Lower leg skin (tissue), 4 donors: ENCODE measurements at regions not wholly inside any gene's neighbourhood (a gene's known extent, or its start where the extent isn't known, plus 50 kb on each side); places are given as distances from the start of the nearest gene placed in this dataset.

Experiments used
- DNase-seq, 2 donors: peaks; one replicate each; pipeline ENCODE4 v3.0.0-alpha.2; 2019; ENCODE audit warnings: low spot score in 2 of 2
- H3K4me3 ChIP-seq: fragments of 200-600 bp; sonication (generic); 2 replicates; pipeline ENCODE4 v1.5.1; 2017; ENCODE audit warnings: mild to moderate bottlenecking, low read depth; ENCODE audit not compliant: poor library complexity, severe bottlenecking
- POLR2A ChIP-seq, 2 donors: fragments of 450-650 bp; IDR thresholded peaks; one replicate each; pipeline ENCODE4 v1.6.1; 2016 to 2017; ENCODE audit warnings: antibody characterized with exemption in 2 of 2, mild to moderate bottlenecking in 1 of 2, moderate library complexity in 1 of 2
- WGBS, 2 donors: methylation state at CpG; one replicate each; pipeline ENCODE4 v1.1.5; 2018; 5-methylcytosine and 5-hydroxymethylcytosine counted together
- intact Hi-C: fragments of 100-400 bp; cut with DNase I; formaldehyde crosslinking; loops from one replicate; pipeline ENCODE4 v1.15.0; 2023; ENCODE audit warnings: low total_unique reads
- TF ChIP-seq, protein P1 (sequence below), 3 donors: fragments of 450-650 bp; IDR thresholded peaks; one replicate each; pipeline ENCODE4 v1.5.1; 2016; ENCODE audit warnings: antibody characterized with exemption in 3 of 3, mild to moderate bottlenecking in 3 of 3, moderate library complexity in 2 of 3

DNA sequence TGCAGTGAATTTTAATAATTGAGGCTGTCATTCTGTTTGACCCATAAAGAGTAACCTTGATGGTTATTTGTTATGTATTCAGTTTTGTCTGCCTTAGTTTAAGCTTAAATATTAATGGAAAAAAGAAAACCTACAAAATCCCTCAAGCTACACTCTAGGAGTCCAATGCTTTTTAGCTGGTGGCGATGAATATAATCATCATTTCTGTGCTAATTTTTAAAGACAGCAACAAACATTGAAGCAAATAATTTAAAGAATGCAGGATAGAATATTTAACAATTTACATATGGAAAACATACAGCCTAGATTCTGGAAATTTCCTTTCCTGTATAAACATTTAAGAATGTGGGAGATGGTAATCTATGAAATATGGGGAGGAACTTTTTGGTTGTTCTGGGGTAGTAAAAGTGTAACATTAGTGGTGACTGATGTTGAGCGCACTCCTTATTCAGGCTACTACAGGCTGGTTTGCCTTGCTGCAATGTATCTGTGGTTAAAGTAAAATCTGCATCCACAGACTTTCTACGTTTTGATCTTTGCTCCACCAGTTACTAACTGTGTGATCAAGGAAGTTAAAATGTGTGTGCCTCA lies 287.9 kb upstream of the DEFB112 start:
- intact Hi-C loops: no loop called here
- no peak for TF ChIP-seq POLR2A (IDR thresholded peaks at IDR 0.05)
- TF ChIP-seq, protein P1, sequence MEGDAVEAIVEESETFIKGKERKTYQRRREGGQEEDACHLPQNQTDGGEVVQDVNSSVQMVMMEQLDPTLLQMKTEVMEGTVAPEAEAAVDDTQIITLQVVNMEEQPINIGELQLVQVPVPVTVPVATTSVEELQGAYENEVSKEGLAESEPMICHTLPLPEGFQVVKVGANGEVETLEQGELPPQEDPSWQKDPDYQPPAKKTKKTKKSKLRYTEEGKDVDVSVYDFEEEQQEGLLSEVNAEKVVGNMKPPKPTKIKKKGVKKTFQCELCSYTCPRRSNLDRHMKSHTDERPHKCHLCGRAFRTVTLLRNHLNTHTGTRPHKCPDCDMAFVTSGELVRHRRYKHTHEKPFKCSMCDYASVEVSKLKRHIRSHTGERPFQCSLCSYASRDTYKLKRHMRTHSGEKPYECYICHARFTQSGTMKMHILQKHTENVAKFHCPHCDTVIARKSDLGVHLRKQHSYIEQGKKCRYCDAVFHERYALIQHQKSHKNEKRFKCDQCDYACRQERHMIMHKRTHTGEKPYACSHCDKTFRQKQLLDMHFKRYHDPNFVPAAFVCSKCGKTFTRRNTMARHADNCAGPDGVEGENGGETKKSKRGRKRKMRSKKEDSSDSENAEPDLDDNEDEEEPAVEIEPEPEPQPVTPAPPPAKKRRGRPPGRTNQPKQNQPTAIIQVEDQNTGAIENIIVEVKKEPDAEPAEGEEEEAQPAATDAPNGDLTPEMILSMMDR (IDR thresholded peaks at IDR 0.05): no peak
- 72 to 79% methylated on average over 3 of the region's 3 CpGs for WGBS, 2 donors

DNA sequence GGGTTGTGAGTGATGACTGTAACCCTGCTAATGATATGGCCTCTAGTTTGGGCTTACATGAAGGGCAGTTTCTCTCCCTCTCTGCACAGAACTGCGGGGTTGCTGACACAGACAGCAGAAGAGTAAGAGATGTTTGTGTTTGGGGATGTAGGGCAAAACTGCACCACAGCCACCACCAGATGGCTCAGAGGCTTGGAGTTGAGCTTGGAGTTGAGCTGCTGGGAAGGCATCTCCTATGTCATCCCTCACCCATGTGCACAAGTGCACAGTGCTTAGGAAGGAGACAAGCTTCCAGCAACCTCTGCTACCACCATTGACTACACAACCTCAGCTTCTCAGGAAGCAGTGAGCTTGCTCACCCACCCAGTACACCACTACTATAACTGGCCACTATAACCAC lies 303.9 kb upstream of the DEFB112 start:
- intact Hi-C loops: loop anchor here (2.0 kb wide), 1 partner anchor 25 kb away; no protein-coding TSS in a partner anchor
- WGBS, 2 donors: 87 to 100% methylated on average over 1 of the region's 1 CpG
- DNase-seq: no peak

More for the DNA sequence above, 287.9 kb upstream of the DEFB112 start:
- no peak for DNase-seq
- H3K4me3 ChIP-seq: no peak overlapping the region

DNA sequence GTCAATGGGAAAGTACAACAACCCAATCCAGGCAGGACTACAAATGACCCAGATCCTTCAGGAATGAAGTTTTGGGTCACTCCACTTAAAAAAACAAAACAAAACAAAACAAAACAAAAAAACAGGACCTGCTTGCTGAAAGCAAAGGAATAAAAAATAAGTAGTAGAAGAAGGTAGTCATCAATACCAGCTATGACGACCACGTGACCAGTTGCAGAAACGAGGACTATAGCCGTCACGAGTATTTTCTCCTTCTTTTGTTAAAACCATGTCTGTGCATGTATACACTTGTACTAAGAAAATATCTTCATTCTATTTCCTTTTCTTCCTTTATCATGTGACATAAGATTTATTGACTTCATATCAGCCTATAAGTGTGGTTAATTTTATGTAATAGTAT lies 308.4 kb upstream of the DEFB112 start:
- no peak overlapping the region for H3K4me3 ChIP-seq
- DNase-seq: no peak
- WGBS, 2 donors: 91 to 92% methylated on average over 5 of the region's 5 CpGs
- intact Hi-C loops: no loop called here
- TF ChIP-seq, protein P1 (IDR thresholded peaks at IDR 0.05): no peak
- no peak for TF ChIP-seq POLR2A (IDR thresholded peaks at IDR 0.05)

More for the DNA sequence above, 303.9 kb upstream of the DEFB112 start:
- H3K4me3 ChIP-seq: no peak overlapping the region
- TF ChIP-seq, protein P1 (IDR thresholded peaks at IDR 0.05): no peak
- TF ChIP-seq POLR2A (IDR thresholded peaks at IDR 0.05): no peak

DNA sequence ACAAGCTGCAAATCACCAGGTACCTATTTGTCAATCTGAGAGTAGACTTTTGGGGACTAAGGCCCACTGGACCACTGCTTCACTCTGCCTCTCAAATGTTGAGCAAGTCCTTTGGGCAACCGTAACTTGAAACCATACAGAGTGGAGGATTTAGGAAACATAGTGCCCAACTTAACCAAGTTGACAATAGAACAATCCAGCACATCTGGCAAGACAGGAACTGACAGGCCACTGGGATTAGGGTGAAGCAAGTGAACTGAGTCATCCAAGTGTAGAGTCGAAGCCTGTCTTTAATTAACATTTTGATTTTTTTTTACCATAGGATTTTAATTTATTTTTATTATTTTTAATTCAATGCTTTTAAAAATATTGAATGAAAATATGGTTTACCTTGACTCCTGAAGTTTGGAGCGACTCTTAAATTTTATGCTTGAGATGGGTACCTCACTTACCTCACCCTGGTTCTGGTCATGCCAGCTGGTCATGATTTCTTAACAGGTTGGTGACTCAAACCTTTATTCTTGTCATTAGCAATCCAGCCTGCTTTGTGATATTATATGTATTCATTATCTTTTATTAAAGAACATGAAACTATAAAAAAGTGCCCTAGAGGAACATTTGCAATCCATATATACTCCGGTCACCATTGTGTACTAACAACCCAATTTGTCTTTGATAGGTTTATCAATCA lies 312.1 kb upstream of the DEFB112 start:
- H3K4me3 ChIP-seq: no peak overlapping the region
- no peak for DNase-seq
- 65% methylated on average over 4 of the region's 4 CpGs for WGBS, 2 donors
- no peak for TF ChIP-seq POLR2A (IDR thresholded peaks at IDR 0.05)
- TF ChIP-seq, protein P1 (IDR thresholded peaks at IDR 0.05): no peak
- intact Hi-C loops: no loop called here

DNA sequence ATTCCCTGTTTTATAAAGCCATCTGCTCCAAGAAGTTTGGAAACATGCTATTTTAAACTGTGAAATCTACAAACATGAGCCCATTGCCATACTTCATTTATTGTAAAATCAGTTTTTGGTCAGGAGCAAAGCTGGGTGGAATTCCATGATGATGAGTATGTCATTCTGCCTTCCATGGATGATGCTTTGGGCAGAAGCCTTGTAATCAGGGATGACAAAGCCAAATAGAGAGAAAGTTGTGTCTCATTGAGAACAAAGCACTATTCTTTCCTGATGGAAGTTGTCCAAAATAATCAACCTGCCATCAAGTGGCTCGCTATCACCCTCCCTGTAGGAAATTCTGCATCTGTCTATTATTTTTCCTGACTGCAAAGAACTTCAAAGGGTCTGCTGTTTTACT lies 313.0 kb upstream of the DEFB112 start:
- WGBS, 2 donors: 56 to 65% methylated on average over 1 of the region's 1 CpG
- no peak for DNase-seq
- intact Hi-C loops: no loop called here

More for the DNA sequence above, 313.0 kb upstream of the DEFB112 start:
- H3K4me3 ChIP-seq: no peak overlapping the region
- TF ChIP-seq, protein P1 (IDR thresholded peaks at IDR 0.05): no peak
- TF ChIP-seq POLR2A (IDR thresholded peaks at IDR 0.05): no peak
